Choroid plexus epithelial cell (primary cell): ENCODE measurements at regions not wholly inside any gene's neighbourhood (a gene's known extent, or its start where the extent isn't known, plus 50 kb on each side); places are given as distances from the start of the nearest gene placed in this dataset.
"Not testable (repeated sequence)": the region's sequence is repeated elsewhere in the genome, so short reads cannot be mapped to it uniquely, and the experiment has no call there.

Experiments used
- DNase-seq: peaks from one replicate; pipeline ENCODE4 v3.0.0-alpha.2; 2010; ENCODE audit warnings: low read depth
- H3K4me3 ChIP-seq: 2 replicates; pipeline ENCODE4 v1.5.1; 2011; ENCODE audit warnings: low read depth, mild to moderate bottlenecking, control low read depth, low read length, moderate library complexity
- CTCF ChIP-seq: conservative IDR thresholded peaks from 2 replicates; pipeline ENCODE4 v1.5.1; 2011; ENCODE audit warnings: low read depth, mild to moderate bottlenecking, control low read depth, inconsistent platforms, low read length, moderate library complexity

GRCh38 chr21:35556536-35556935 lies 503.8 kb downstream of the SETD4 start:
- H3K4me3 ChIP-seq, result no peak overlapping the region
- DNase-seq, result no peak
- TF ChIP-seq CTCF, result no peak

- H3K4me3 ChIP-seq, DNase-seq: not testable (repeated sequence)
Measured at GRCh38 chr21:35552483-35552882, 503.4 kb upstream of the RUNX1 start.

GRCh38 chr21:35548904-35549615 lies 500.0 kb upstream of the RUNX1 start:
- no peak for TF ChIP-seq CTCF
- H3K4me3 ChIP-seq, result no peak overlapping the region

GRCh38 chr21:35547946-35548774 lies 499.1 kb upstream of the RUNX1 start:
- no peak for DNase-seq
- no peak overlapping the region for H3K4me3 ChIP-seq
- TF ChIP-seq CTCF, result no peak

More at GRCh38 chr21:35548904-35549615, 500.0 kb upstream of the RUNX1 start:
- no peak for DNase-seq

- DNase-seq, result no peak
- no peak for TF ChIP-seq CTCF
- no peak overlapping the region for H3K4me3 ChIP-seq
Measured at GRCh38 chr21:35543746-35544145, 494.6 kb upstream of the RUNX1 start.

GRCh38 chr21:35540950-35541638 lies 492.0 kb upstream of the RUNX1 start:
- no peak for DNase-seq
- TF ChIP-seq CTCF, result no peak
- H3K4me3 ChIP-seq, result no peak overlapping the region

GRCh38 chr21:35538386-35538785 lies 489.3 kb upstream of the RUNX1 start:
- H3K4me3 ChIP-seq, result no peak overlapping the region
- TF ChIP-seq CTCF, result no peak
- no peak for DNase-seq
